Suprapubic skin (tissue), 3 donors: ENCODE measurements at regions not wholly inside any gene's neighbourhood (a gene's known extent, or its start where the extent isn't known, plus 50 kb on each side); places are given as distances from the start of the nearest gene placed in this dataset.
"Not testable (repeated sequence)": the region's sequence is repeated elsewhere in the genome, so short reads cannot be mapped to it uniquely, and the experiment has no call there.

ENCODE experiments used
- EP300 ChIP-seq: sonication (generic); formaldehyde crosslinking; IDR thresholded peaks from one replicate; pipeline ENCODE4 v1.6.1; 2017; ENCODE audit warnings: antibody characterized with exemption
- POLR2A ChIP-seq, 2 donors: fragments of 450-650 bp; IDR thresholded peaks; one replicate each; pipeline ENCODE4 v1.6.1; 2017; ENCODE audit warnings: antibody characterized with exemption in 2 of 2, mild to moderate bottlenecking in 2 of 2, moderate library complexity in 2 of 2
- TF ChIP-seq, protein P1 (sequence below), 2 donors: fragments of 200-600 bp in 1 of 2; fragments of 450-650 bp in 1 of 2; sonication (generic) in 1 of 2; IDR thresholded peaks; one replicate each; pipeline ENCODE4 v1.5.1; 2016 to 2019; ENCODE audit warnings: antibody characterized with exemption in 2 of 2, mild to moderate bottlenecking in 1 of 2, moderate library complexity in 1 of 2

DNA sequence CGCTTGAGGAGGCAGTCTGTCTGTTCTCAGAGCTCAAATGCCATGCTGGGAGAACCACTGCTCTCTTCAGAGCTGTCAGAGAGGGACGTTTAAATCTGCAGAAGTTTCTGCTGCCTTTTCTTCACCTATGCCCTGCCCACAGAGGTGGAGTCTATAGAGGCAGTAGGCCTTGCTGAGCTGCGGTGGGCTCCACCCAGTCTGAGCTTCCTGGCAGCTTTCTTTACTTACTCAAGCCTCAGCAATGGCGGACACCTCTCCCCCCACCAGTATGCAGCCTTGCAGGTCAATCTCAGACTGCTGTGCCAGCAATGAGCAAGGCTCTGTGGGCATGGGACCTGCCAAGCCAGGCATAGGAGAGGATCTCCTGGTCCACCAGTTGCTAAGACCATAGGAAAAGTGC lies 580.1 kb downstream of the FRK start:
- TF ChIP-seq, protein P1, sequence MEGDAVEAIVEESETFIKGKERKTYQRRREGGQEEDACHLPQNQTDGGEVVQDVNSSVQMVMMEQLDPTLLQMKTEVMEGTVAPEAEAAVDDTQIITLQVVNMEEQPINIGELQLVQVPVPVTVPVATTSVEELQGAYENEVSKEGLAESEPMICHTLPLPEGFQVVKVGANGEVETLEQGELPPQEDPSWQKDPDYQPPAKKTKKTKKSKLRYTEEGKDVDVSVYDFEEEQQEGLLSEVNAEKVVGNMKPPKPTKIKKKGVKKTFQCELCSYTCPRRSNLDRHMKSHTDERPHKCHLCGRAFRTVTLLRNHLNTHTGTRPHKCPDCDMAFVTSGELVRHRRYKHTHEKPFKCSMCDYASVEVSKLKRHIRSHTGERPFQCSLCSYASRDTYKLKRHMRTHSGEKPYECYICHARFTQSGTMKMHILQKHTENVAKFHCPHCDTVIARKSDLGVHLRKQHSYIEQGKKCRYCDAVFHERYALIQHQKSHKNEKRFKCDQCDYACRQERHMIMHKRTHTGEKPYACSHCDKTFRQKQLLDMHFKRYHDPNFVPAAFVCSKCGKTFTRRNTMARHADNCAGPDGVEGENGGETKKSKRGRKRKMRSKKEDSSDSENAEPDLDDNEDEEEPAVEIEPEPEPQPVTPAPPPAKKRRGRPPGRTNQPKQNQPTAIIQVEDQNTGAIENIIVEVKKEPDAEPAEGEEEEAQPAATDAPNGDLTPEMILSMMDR (IDR thresholded peaks at IDR 0.05), result not testable (repeated sequence)
- not testable (repeated sequence) for TF ChIP-seq EP300; POLR2A (IDR thresholded peaks at IDR 0.05)
